Activated CD4-positive, alpha-beta T cell treated with anti-CD3 and anti-CD28 coated beads, Interleukin-2, amount 10 ng/mL, durations not matched to agents 7 days and 5 days (primary cell): ENCODE measurements at regions not wholly inside any gene's neighbourhood (a gene's known extent, or its start where the extent isn't known, plus 50 kb on each side); places are given as distances from the start of the nearest gene placed in this dataset.

Experiments
- CTCF ChIA-PET: fragments of 350-600 bp; sonication (Branson Sonifier 250); formaldehyde crosslinking; loops from one replicate; lab custom pipeline; 2021; ENCODE audit warnings: antibody characterized with exemption; lab: Charles Lee
- POLR2A ChIA-PET: fragments of 350-600 bp; sonication (Branson Sonifier 250); formaldehyde crosslinking; loops from one replicate; lab custom pipeline; 2021; ENCODE audit warnings: antibody characterized with exemption; lab: Charles Lee
- DNase-seq: peaks from one replicate; pipeline ENCODE4 v3.0.0-alpha.2; 2020
- H3K27ac Mint-ChIP-seq: one replicate; pipeline ENCODE4 v1.8.0; 2021; ENCODE audit warnings: mild to moderate bottlenecking, moderate library complexity, mixed read lengths
- H3K27me3 Mint-ChIP-seq: one replicate; pipeline ENCODE4 v1.8.0; 2021; ENCODE audit warnings: mixed read lengths
- H3K36me3 Mint-ChIP-seq: one replicate; pipeline ENCODE4 v1.8.0; 2021; ENCODE audit warnings: low read depth, mixed read lengths
- H3K4me1 Mint-ChIP-seq: one replicate; pipeline ENCODE4 v1.8.0; 2021; ENCODE audit warnings: mixed read lengths
- H3K4me3 Mint-ChIP-seq: one replicate; pipeline ENCODE4 v1.8.0; 2021; ENCODE audit warnings: mild to moderate bottlenecking, moderate library complexity, mixed read lengths
- H3K9me3 Mint-ChIP-seq: one replicate; pipeline ENCODE4 v1.8.0; 2021; ENCODE audit warnings: mixed read lengths

GRCh38 chr15:47339800-47340570 lies 377.3 kb upstream of the SEMA6D start:
- Mint-ChIP-seq H3K4me1 (no peaks in the 10 kb centered on the region), H3K27ac (no peak overlapping the region), H3K9me3 (peaks cover 6% of the 10 kb centered on the region), H3K27me3 (no peaks in the 10 kb centered on the region), H3K4me3 (no peak overlapping the region), H3K36me3 (no peaks in the 10 kb centered on the region)
- ChIA-PET CTCF (no interaction called here), POLR2A (no interaction called here)
- DNase-seq = no peak

GRCh38 chr15:47340571-47340920 lies 376.8 kb upstream of the SEMA6D start:
- no peak for DNase-seq
- no peak overlapping the region for H3K4me3 Mint-ChIP-seq
- ChIA-PET POLR2A (no interaction called here), CTCF (no interaction called here)
- no peaks in the 10 kb centered on the region for H3K36me3 Mint-ChIP-seq
- no peaks in the 10 kb centered on the region for H3K27me3 Mint-ChIP-seq
- H3K9me3 Mint-ChIP-seq = peaks cover 3% of the 10 kb centered on the region
- no peak overlapping the region for H3K27ac Mint-ChIP-seq
- no peaks in the 10 kb centered on the region for H3K4me1 Mint-ChIP-seq

- ChIA-PET POLR2A (no interaction called here), CTCF (no interaction called here)
- Mint-ChIP-seq H3K27ac (no peak overlapping the region), H3K4me1 (no peaks in the 10 kb centered on the region), H3K27me3 (no peaks in the 10 kb centered on the region), H3K4me3 (no peak overlapping the region), H3K36me3 (no peaks in the 10 kb centered on the region), H3K9me3 (peaks cover under 1% of the 10 kb centered on the region)
- DNase-seq = no peak
Measured at GRCh38 chr15:47349179-47349578, 368.1 kb upstream of the SEMA6D start.

- Mint-ChIP-seq H3K9me3 (no peaks in the 10 kb centered on the region), H3K27me3 (no peaks in the 10 kb centered on the region), H3K4me3 (no peak overlapping the region), H3K27ac (no peak overlapping the region), H3K4me1 (no peaks in the 10 kb centered on the region), H3K36me3 (no peaks in the 10 kb centered on the region)
- CTCF ChIA-PET = no interaction called here
- POLR2A ChIA-PET = no interaction called here
- no peak for DNase-seq
Measured at GRCh38 chr15:47351501-47351900, 365.8 kb upstream of the SEMA6D start.

- ChIA-PET POLR2A (no interaction called here), CTCF (no interaction called here)
- no peak for DNase-seq
- no peak overlapping the region for H3K4me3 Mint-ChIP-seq
- H3K4me1 Mint-ChIP-seq = no peaks in the 10 kb centered on the region
- no peaks in the 10 kb centered on the region for H3K27me3 Mint-ChIP-seq
- H3K9me3 Mint-ChIP-seq = no peaks in the 10 kb centered on the region
- H3K36me3 Mint-ChIP-seq = no peaks in the 10 kb centered on the region
- no peak overlapping the region for H3K27ac Mint-ChIP-seq
Measured at GRCh38 chr15:47352217-47352616, 365.1 kb upstream of the SEMA6D start.

- ChIA-PET POLR2A (no interaction called here), CTCF (no interaction called here)
- Mint-ChIP-seq H3K36me3 (no peaks in the 10 kb centered on the region), H3K27ac (no peak overlapping the region), H3K9me3 (peaks cover 3% of the 10 kb centered on the region), H3K27me3 (no peaks in the 10 kb centered on the region), H3K4me1 (no peaks in the 10 kb centered on the region), H3K4me3 (no peak overlapping the region)
- no peak for DNase-seq
Measured at GRCh38 chr15:47355759-47356158, 361.5 kb upstream of the SEMA6D start.

- H3K27me3 Mint-ChIP-seq = no peaks in the 10 kb centered on the region
- no peaks in the 10 kb centered on the region for H3K36me3 Mint-ChIP-seq
- no peak overlapping the region for H3K27ac Mint-ChIP-seq
- CTCF ChIA-PET = no interaction called here
- no peak for DNase-seq
- H3K4me1 Mint-ChIP-seq = no peaks in the 10 kb centered on the region
- POLR2A ChIA-PET = no interaction called here
- H3K9me3 Mint-ChIP-seq = peaks cover 3% of the 10 kb centered on the region
- H3K4me3 Mint-ChIP-seq = no peak overlapping the region
Measured at GRCh38 chr15:47356297-47356696, 361.0 kb upstream of the SEMA6D start.

- Mint-ChIP-seq H3K36me3 (no peaks in the 10 kb centered on the region), H3K27ac (no peak overlapping the region), H3K9me3 (peaks cover 3% of the 10 kb centered on the region), H3K4me3 (no peak overlapping the region), H3K4me1 (no peaks in the 10 kb centered on the region), H3K27me3 (no peaks in the 10 kb centered on the region)
- CTCF ChIA-PET = no interaction called here
- no peak for DNase-seq
- POLR2A ChIA-PET = no interaction called here
Measured at GRCh38 chr15:47358876-47359275, 358.4 kb upstream of the SEMA6D start.

- POLR2A ChIA-PET = no interaction called here
- Mint-ChIP-seq H3K9me3 (peaks cover 3% of the 10 kb centered on the region), H3K4me1 (no peaks in the 10 kb centered on the region), H3K36me3 (no peaks in the 10 kb centered on the region), H3K27ac (no peak overlapping the region), H3K27me3 (no peaks in the 10 kb centered on the region), H3K4me3 (no peak overlapping the region)
- CTCF ChIA-PET = no interaction called here
- DNase-seq = no peak
Measured at GRCh38 chr15:47360305-47360704, 357.0 kb upstream of the SEMA6D start.

GRCh38 chr15:47362118-47362905 lies 355.0 kb upstream of the SEMA6D start:
- Mint-ChIP-seq H3K27ac (no peak overlapping the region), H3K27me3 (no peaks in the 10 kb centered on the region), H3K36me3 (no peaks in the 10 kb centered on the region), H3K9me3 (peaks cover 3% of the 10 kb centered on the region), H3K4me1 (no peaks in the 10 kb centered on the region), H3K4me3 (no peak overlapping the region)
- ChIA-PET POLR2A (no interaction called here), CTCF (no interaction called here)
- no peak for DNase-seq

- Mint-ChIP-seq H3K4me1 (no peaks in the 10 kb centered on the region), H3K27ac (no peak overlapping the region), H3K27me3 (no peaks in the 10 kb centered on the region), H3K4me3 (no peak overlapping the region), H3K9me3 (no peaks in the 10 kb centered on the region), H3K36me3 (no peaks in the 10 kb centered on the region)
- ChIA-PET POLR2A (no interaction called here), CTCF (no interaction called here)
- DNase-seq = no peak
Measured at GRCh38 chr15:47363653-47364052, 353.7 kb upstream of the SEMA6D start.

GRCh38 chr15:47364230-47365141 lies 352.8 kb upstream of the SEMA6D start:
- no peak overlapping the region for H3K4me3 Mint-ChIP-seq
- H3K27me3 Mint-ChIP-seq = no peaks in the 10 kb centered on the region
- no peaks in the 10 kb centered on the region for H3K4me1 Mint-ChIP-seq
- DNase-seq = no peak
- H3K9me3 Mint-ChIP-seq = no peaks in the 10 kb centered on the region
- no peaks in the 10 kb centered on the region for H3K36me3 Mint-ChIP-seq
- CTCF ChIA-PET = no interaction called here
- no peak overlapping the region for H3K27ac Mint-ChIP-seq
- POLR2A ChIA-PET = no interaction called here

- Mint-ChIP-seq H3K9me3 (no peaks in the 10 kb centered on the region), H3K36me3 (no peaks in the 10 kb centered on the region), H3K27ac (no peak overlapping the region), H3K4me1 (no peaks in the 10 kb centered on the region), H3K4me3 (no peak overlapping the region), H3K27me3 (no peaks in the 10 kb centered on the region)
- POLR2A ChIA-PET = no interaction called here
- no peak for DNase-seq
- CTCF ChIA-PET = interaction anchor here (0.6 kb wide), 1 partner anchor 1357 kb away, joined by 6 read pairs; no protein-coding TSS in a partner anchor
Measured at GRCh38 chr15:47366884-47367283, 350.4 kb upstream of the SEMA6D start.
